Activated T-cell treated with anti-CD3 and anti-CD28 coated beads, Interleukin-2, amount 50 U/mL, for 24 hours (primary cell): ENCODE measurements at regions not wholly inside any gene's neighbourhood (a gene's known extent, or its start where the extent isn't known, plus 50 kb on each side); places are given as distances from the start of the nearest gene placed in this dataset.
"Not testable (repeated sequence)": the region's sequence is repeated elsewhere in the genome, so short reads cannot be mapped to it uniquely, and the experiment has no call there.

Experiments used
- DNase-seq: peaks from one replicate; pipeline ENCODE4 v3.0.0-alpha.2; 2020
- H3K27ac Mint-ChIP-seq: 2 replicates; pipeline ENCODE4 v1.8.0; 2020; ENCODE audit warnings: mild to moderate bottlenecking, mixed read lengths
- H3K27me3 Mint-ChIP-seq: 2 replicates; pipeline ENCODE4 v1.8.0; 2020; ENCODE audit warnings: mixed read lengths
- H3K36me3 Mint-ChIP-seq: 2 replicates; pipeline ENCODE4 v1.8.0; 2020; ENCODE audit warnings: low read depth, mixed read lengths
- H3K4me1 Mint-ChIP-seq: 2 replicates; pipeline ENCODE4 v1.8.0; 2020; ENCODE audit warnings: low read depth, mixed read lengths
- H3K4me3 Mint-ChIP-seq: 2 replicates; pipeline ENCODE4 v1.8.0; 2020; ENCODE audit warnings: mild to moderate bottlenecking, moderate library complexity, mixed read lengths
- H3K9me3 Mint-ChIP-seq: 2 replicates; pipeline ENCODE4 v1.8.0; 2020; ENCODE audit warnings: mixed read lengths

DNA sequence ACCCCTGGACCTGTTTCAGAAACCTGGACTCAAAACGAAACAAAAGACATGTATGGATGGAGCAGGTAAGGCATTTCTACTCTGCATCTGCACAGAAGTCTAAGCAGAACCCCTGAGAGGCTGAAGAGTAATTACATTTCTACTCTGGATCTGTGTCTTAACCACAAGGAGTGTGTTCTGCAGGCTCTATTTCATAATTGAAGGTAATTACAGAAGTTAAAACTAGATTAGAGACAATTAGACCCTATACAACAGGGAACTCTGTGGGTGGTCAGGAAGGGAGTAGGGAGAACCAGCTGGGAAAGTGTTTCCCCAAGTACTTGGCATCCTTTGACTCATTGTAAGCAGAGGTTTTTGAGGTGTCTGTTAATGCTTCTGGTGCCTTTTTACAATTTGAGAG, 69.8 kb downstream of the IGSF1 start:
- H3K27me3 Mint-ChIP-seq = peaks cover 28% of the 10 kb centered on the region
- no peak for DNase-seq
- H3K27ac Mint-ChIP-seq = no peak overlapping the region
- H3K4me3 Mint-ChIP-seq = no peak overlapping the region
- no peaks in the 10 kb centered on the region for H3K4me1 Mint-ChIP-seq
- H3K36me3 Mint-ChIP-seq = no peaks in the 10 kb centered on the region
- H3K9me3 Mint-ChIP-seq = no peaks in the 10 kb centered on the region

- no peak overlapping the region for H3K27ac Mint-ChIP-seq
- no peaks in the 10 kb centered on the region for H3K9me3 Mint-ChIP-seq
- H3K4me1 Mint-ChIP-seq = no peaks in the 10 kb centered on the region
- H3K27me3 Mint-ChIP-seq = peaks cover 29% of the 10 kb centered on the region
- DNase-seq = no peak
- no peaks in the 10 kb centered on the region for H3K36me3 Mint-ChIP-seq
- H3K4me3 Mint-ChIP-seq = no peak overlapping the region
These were observed 71.1 kb downstream of the IGSF1 start for GRCh38 chrX:131217989-131218388.

DNA sequence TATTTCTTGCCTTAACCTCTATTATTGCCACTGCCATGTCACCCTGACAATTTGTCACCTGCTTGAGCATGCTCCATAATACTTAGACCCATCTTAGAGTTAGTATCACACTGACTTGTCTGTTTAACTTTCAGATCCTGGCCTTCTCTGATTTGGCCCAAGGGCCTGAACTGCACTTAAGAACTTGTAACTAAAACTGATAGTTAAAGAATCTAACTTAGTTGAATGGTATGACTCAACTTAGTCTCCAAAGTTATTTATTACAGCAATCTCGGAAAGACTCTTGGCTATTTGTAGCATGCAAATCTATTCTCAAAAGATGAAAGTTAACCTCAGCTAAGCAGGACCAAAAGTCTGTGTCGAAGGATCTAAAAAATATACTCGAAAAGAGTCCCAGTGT, 72.3 kb downstream of the IGSF1 start:
- no peak overlapping the region for H3K4me3 Mint-ChIP-seq

DNA sequence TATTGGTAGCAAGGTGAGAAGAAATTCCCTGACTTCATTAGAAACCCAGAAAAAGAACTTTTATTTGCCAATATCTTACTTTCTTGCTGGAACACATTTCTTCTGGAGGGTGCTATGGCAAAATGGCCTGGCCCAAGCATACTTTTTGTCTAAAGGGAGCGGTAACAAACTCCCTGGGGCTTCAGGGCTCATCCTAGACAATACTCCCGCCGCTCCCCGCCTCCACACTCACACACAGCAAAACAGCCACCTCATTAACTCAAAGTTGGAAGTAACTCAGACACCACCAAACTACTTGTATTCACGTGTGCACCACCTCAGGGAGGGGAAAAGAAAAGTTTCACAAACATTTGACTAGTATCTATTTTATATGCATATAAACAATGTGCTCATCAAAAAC, 75.7 kb downstream of the IGSF1 start:
- Mint-ChIP-seq H3K4me1 (no peaks in the 10 kb centered on the region), H3K27ac (no peak overlapping the region), H3K36me3 (no peaks in the 10 kb centered on the region), H3K9me3 (no peaks in the 10 kb centered on the region), H3K27me3 (peaks cover 46% of the 10 kb centered on the region), H3K4me3 (no peak overlapping the region)
- no peak for DNase-seq

More for the DNA sequence above, 72.3 kb downstream of the IGSF1 start:
- Mint-ChIP-seq H3K4me1 (no peaks in the 10 kb centered on the region), H3K27ac (no peak overlapping the region), H3K9me3 (no peaks in the 10 kb centered on the region), H3K27me3 (peaks cover 32% of the 10 kb centered on the region), H3K36me3 (no peaks in the 10 kb centered on the region)
- no peak for DNase-seq

DNA sequence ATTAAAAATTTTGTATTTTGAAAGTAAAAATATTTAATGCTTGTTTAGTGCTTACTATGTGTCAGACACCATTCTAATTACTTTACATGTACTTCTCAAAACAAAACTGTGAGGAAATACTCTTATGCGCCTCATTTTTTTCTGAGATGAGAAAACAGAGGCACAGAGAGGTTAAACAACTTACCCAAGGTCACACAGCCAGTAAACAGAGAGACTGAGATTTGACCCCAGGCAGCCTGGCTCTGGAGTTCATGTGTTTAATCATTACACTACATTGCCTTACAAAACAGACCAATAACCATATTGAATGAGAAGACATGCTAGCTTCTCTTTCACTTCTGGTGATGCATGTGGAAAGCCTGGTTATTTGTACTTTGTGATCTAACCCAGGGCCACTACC, 86.3 kb downstream of the IGSF1 start:
- Mint-ChIP-seq H3K27me3 (peaks cover 27% of the 10 kb centered on the region), H3K9me3 (no peaks in the 10 kb centered on the region), H3K4me1 (no peaks in the 10 kb centered on the region), H3K27ac (no peak overlapping the region), H3K36me3 (no peaks in the 10 kb centered on the region), H3K4me3 (no peak overlapping the region)
- no peak for DNase-seq

GRCh38 chrX:131201986-131202385, 87.1 kb downstream of the IGSF1 start:
- Mint-ChIP-seq H3K36me3 (no peaks in the 10 kb centered on the region), H3K9me3 (no peaks in the 10 kb centered on the region), H3K27me3 (peaks cover 30% of the 10 kb centered on the region), H3K4me1 (no peaks in the 10 kb centered on the region), H3K27ac (no peak overlapping the region), H3K4me3 (no peak overlapping the region)
- no peak for DNase-seq

DNA sequence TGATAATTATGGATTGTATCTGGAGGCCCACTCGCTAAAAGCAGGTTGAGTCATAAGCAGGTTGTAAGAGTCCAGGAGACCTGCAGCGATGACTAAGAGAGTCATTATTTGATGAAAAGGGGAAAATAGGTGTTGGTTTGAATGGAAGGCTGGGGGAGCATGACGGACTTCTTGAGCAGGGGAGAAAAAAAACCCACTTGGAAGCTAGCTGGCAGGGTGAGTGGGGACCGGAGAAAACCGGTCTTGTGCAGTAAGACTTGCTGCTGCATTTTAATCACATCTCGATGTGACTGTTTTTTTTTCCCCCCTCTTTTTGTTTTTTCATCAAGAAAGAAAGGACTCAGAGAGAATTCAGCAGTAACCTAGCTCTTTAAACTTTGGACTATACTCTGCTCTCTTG, 90.0 kb downstream of the IGSF1 start:
- DNase-seq = no peak
- no peak overlapping the region for H3K4me3 Mint-ChIP-seq
- no peaks in the 10 kb centered on the region for H3K4me1 Mint-ChIP-seq
- peaks cover 42% of the 10 kb centered on the region for H3K27me3 Mint-ChIP-seq
- H3K9me3 Mint-ChIP-seq = no peaks in the 10 kb centered on the region
- no peak overlapping the region for H3K27ac Mint-ChIP-seq
- no peaks in the 10 kb centered on the region for H3K36me3 Mint-ChIP-seq

DNA sequence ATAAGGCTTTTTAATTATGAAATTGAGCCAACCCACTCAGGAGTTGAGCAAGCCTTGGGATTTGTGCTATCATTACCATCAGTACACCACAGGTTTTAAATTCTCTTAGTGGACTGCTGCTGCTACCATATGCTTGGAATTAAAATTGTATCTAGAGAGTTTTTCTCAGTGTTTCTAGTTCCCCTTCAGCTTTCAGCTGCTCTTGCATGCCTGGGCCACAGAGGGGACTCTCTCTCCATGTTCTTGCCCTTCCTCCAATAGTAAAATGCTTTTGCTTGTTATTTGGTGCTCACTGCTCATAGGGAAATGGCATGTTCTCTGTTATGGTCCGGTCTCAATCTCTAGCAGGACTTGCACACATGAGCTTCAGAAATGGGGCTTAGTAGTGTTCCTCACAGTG, 101.9 kb downstream of the IGSF1 start:
- Mint-ChIP-seq H3K9me3 (no peaks in the 10 kb centered on the region), H3K27ac (no peak overlapping the region), H3K36me3 (no peaks in the 10 kb centered on the region), H3K4me1 (no peaks in the 10 kb centered on the region), H3K27me3 (peaks cover 28% of the 10 kb centered on the region), H3K4me3 (no peak overlapping the region)
- DNase-seq = no peak

DNA sequence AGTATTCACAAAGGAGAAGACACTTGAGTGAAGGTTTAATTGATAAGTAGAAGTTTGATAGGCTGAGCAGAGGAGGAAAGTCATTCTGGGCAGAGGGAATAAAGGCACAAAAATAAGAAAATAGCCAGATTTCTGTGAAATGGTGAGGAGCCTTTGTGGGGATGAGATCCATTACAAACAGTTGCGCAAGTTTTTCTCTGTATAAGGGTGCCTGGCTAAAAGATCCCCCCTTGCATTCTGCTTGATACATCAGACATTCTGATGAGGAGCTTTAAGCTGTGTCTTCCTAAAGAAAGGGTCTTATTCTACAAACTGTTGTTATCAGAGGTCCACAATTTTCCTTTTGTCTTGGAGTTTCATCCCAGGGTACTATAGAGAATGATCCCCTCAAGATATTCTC, 112.0 kb downstream of the ARHGAP36 start:
- no peaks in the 10 kb centered on the region for H3K9me3 Mint-ChIP-seq
- no peak overlapping the region for H3K4me3 Mint-ChIP-seq
- H3K27ac Mint-ChIP-seq = no peak overlapping the region
- H3K4me1 Mint-ChIP-seq = no peaks in the 10 kb centered on the region
- H3K27me3 Mint-ChIP-seq = peaks cover 39% of the 10 kb centered on the region
- no peaks in the 10 kb centered on the region for H3K36me3 Mint-ChIP-seq
- DNase-seq = no peak

DNA sequence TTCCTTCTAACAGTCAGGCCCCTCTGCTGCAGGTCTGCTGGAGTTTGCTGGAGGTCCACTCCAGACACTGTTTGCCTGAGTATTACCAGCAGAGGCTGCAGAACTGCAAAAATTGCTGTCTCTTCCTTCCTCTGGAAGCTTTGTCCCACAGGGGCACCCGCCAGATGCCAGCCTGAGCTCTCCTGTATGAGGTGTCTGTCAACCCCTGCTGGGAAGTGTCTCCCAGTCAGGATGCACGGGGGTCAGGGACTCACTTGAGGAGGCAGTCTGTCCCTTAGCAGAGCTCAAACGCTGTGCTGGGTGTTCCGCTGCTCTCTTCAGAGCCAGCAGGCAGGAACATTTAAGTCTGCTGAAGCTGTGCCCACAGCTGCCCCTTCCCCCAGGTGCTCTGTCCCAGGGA, 105.5 kb downstream of the ARHGAP36 start:
- not testable (repeated sequence) for DNase-seq, H3K4me1 Mint-ChIP-seq, H3K4me3 Mint-ChIP-seq, H3K9me3 Mint-ChIP-seq, H3K27ac Mint-ChIP-seq, H3K36me3 Mint-ChIP-seq
- peaks cover 78% of the 10 kb centered on the region for H3K27me3 Mint-ChIP-seq

GRCh38 chrX:131157656-131158055, 99.5 kb downstream of the ARHGAP36 start:
- peaks cover 50% of the 10 kb centered on the region for H3K27me3 Mint-ChIP-seq
- not testable (repeated sequence) for H3K4me3 Mint-ChIP-seq, H3K9me3 Mint-ChIP-seq, H3K4me1 Mint-ChIP-seq, H3K27ac Mint-ChIP-seq, DNase-seq, H3K36me3 Mint-ChIP-seq

GRCh38 chrX:131146702-131147101, 88.6 kb downstream of the ARHGAP36 start:
- H3K9me3 Mint-ChIP-seq = no peaks in the 10 kb centered on the region
- peaks cover 14% of the 10 kb centered on the region for H3K27me3 Mint-ChIP-seq
- no peak overlapping the region for H3K27ac Mint-ChIP-seq
- H3K4me1 Mint-ChIP-seq = no peaks in the 10 kb centered on the region
- DNase-seq = no peak
- H3K4me3 Mint-ChIP-seq = no peak overlapping the region
- no peaks in the 10 kb centered on the region for H3K36me3 Mint-ChIP-seq
